Thoracic aorta (tissue), 2 donors: ENCODE measurements at regions not wholly inside any gene's neighbourhood (a gene's known extent, or its start where the extent isn't known, plus 50 kb on each side); places are given as distances from the start of the nearest gene placed in this dataset.

Experiments used
- ATAC-seq: fragments of 150-250 bp; one replicate; pipeline ENCODE4 v1.8.0; 2017; ENCODE audit warnings: low read depth; ENCODE audit not compliant: insufficient number of reproducible peaks, low FRiP score
- DNase-seq: peaks from one replicate; pipeline ENCODE4 v3.0.0-alpha.2; 2020; ENCODE audit warnings: low spot score
- H3K27ac ChIP-seq, 2 donors: fragments of 200-600 bp; sonication (generic); 1 replicate in 1 of 2; 2 replicates in 1 of 2; pipeline ENCODE4 v1.5.1; 2016; ENCODE audit warnings: mild to moderate bottlenecking in 2 of 2, moderate library complexity in 2 of 2
- H3K27me3 ChIP-seq: fragments of 200-600 bp; sonication (generic); replicated peaks from 2 replicates; pipeline ENCODE4 v1.6.0; 2016; ENCODE audit warnings: mild to moderate bottlenecking; ENCODE audit not compliant: insufficient read depth
- H3K36me3 ChIP-seq: fragments of 200-600 bp; sonication (generic); one replicate; pipeline ENCODE4 v1.5.1; 2016
- H3K4me1 ChIP-seq, 2 donors: fragments of 200-600 bp; sonication (generic); 1 replicate in 1 of 2; 2 replicates in 1 of 2; pipeline versions ENCODE4 v1.5.1 to v1.6.0; 2016; ENCODE audit warnings: low read depth in 2 of 2, mild to moderate bottlenecking in 1 of 2; ENCODE audit not compliant: control insufficient read depth in 1 of 2
- H3K4me3 ChIP-seq: fragments of 200-600 bp; sonication (generic); 2 replicates; pipeline ENCODE4 v1.5.1; 2016; ENCODE audit warnings: mild to moderate bottlenecking
- H3K9me3 ChIP-seq: fragments of 200-600 bp; sonication (generic); 2 replicates; pipeline ENCODE4 v1.5.1; 2016
- TF ChIP-seq, protein P1 (sequence below): fragments of 200-600 bp; sonication (generic); IDR thresholded peaks from one replicate; pipeline ENCODE4 v1.5.1; 2019; ENCODE audit warnings: antibody characterized with exemption

DNA sequence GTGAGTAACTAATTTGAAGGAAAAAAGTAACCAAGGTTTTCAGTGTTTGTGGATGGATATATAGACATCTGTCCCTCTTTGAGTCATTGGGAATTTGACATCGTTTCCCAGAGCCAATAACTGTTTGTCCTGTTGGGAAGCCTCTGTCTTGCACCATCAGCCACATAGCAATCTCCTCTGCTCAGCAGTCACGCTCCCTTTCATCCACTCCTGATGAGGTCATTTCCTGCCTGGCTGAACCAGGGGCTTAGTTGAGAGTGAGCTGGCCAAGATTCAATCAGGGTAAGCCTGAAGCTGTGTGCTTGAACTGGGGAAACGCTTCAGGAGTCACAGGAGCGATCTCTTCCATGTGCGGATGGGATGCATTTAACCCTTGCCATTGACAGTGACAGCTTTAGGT, 121.5 kb upstream of the FOXQ1 start:
- DNase-seq (no peak), ATAC-seq (no peak)
- H3K4me1 ChIP-seq: no peaks in the 10 kb centered on the region
- no peak overlapping the region for H3K4me3 ChIP-seq
- TF ChIP-seq, protein P1, sequence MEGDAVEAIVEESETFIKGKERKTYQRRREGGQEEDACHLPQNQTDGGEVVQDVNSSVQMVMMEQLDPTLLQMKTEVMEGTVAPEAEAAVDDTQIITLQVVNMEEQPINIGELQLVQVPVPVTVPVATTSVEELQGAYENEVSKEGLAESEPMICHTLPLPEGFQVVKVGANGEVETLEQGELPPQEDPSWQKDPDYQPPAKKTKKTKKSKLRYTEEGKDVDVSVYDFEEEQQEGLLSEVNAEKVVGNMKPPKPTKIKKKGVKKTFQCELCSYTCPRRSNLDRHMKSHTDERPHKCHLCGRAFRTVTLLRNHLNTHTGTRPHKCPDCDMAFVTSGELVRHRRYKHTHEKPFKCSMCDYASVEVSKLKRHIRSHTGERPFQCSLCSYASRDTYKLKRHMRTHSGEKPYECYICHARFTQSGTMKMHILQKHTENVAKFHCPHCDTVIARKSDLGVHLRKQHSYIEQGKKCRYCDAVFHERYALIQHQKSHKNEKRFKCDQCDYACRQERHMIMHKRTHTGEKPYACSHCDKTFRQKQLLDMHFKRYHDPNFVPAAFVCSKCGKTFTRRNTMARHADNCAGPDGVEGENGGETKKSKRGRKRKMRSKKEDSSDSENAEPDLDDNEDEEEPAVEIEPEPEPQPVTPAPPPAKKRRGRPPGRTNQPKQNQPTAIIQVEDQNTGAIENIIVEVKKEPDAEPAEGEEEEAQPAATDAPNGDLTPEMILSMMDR: no peak
- H3K36me3 ChIP-seq: no peaks in the 10 kb centered on the region
- H3K27ac ChIP-seq: no peak overlapping the region
- peaks cover 5% of the 10 kb centered on the region for H3K9me3 ChIP-seq
- H3K27me3 ChIP-seq: no peaks in the 10 kb centered on the region

DNA sequence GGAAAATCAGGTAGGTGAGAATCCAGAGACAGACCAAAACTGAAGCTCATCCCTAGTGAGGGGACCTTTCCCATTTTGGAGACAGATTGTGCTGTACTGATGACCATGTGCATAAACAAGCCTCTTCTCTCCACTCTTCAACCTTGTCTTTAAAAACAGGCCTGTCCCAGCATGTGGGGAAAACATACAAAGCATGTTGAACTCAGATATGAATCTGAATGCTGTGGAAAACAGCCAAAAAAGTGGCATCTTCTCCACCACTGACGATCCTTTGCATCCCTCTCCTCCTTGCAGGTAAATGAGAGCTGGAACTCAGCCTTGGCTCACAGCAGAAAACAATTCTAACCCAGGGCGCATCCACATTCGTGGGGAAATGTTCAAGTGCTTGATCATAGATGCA, 123.7 kb upstream of the FOXQ1 start:
- no peaks in the 10 kb centered on the region for H3K27me3 ChIP-seq
- no peak overlapping the region for H3K4me3 ChIP-seq
- H3K36me3 ChIP-seq: no peaks in the 10 kb centered on the region
- TF ChIP-seq, protein P1: no peak
- ATAC-seq: no peak
- H3K27ac ChIP-seq: no peak overlapping the region
- H3K4me1 ChIP-seq: no peaks in the 10 kb centered on the region
- H3K9me3 ChIP-seq: no peaks in the 10 kb centered on the region
- DNase-seq: no peak

DNA sequence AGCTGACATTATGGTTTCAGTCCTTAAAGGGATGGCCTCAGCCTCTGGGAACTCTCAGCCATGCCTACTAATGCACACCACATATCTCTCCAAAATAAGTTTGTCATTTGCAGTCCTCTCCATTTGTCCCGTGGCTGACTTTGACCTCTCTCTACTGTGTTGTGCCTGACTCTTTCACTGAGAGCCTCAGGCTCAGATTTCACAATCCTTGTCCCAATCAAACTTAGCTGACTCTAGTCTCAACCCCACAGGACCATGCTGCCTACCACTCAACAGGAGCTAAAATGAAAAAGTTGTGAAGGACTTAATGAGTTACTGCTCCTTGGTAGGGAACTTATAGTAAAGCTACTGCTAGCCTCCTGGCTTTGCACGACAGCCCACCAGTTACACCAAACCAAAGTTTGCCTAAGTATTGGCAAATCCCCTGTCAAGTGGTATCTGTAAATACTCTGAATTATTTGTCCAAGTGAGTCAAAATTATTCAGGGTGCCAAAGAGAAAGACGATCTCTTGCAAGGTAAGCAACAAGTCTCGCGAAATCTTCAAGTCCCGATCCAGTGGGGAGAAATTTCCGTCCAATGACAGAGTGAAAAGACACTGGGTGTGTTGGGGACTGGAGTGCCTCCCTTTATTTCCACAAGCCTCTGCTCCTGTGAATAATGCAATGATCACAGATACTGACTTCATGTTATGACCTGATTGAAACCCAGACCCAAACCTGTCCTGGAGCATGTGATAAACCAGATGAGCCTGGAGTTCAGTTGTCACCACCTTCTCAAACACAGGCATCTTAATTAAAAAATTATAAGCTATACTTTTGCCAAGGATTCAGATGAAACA, 124.4 kb upstream of the FOXQ1 start:
- no peak for DNase-seq

DNA sequence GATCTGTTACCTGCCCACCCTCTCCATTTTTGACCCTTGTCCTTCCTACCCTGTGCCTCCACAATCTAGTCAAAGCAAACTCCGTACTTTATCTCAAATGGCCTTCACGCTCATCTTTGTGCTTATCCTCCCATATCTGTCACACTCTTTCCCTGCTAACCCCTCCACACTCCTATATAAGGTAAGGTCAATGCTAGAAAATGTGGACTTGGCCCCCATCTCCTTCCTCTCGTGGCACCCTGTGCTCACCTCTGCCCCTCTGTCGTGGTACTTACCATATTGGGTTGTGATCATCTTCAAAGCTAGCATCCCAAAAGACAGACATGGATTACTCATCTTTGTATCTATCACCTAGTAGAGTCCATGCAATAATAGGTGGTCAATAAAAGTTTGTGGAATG, 127.6 kb upstream of the FOXQ1 start:
- TF ChIP-seq, protein P1: no peak
- Histone ChIP-seq H3K27me3 (no peaks in the 10 kb centered on the region), H3K4me1 (no peaks in the 10 kb centered on the region), H3K9me3 (no peaks in the 10 kb centered on the region), H3K27ac (no peak overlapping the region), H3K4me3 (no peak overlapping the region), H3K36me3 (no peaks in the 10 kb centered on the region)
- ATAC-seq (no peak), DNase-seq (no peak)

More for the DNA sequence above, 124.4 kb upstream of the FOXQ1 start:
- Histone ChIP-seq H3K27me3 (no peaks in the 10 kb centered on the region), H3K36me3 (no peaks in the 10 kb centered on the region), H3K27ac (no peak overlapping the region), H3K4me1 (no peaks in the 10 kb centered on the region), H3K9me3 (no peaks in the 10 kb centered on the region), H3K4me3 (no peak overlapping the region)
- no peak for ATAC-seq
- TF ChIP-seq, protein P1: no peak

DNA sequence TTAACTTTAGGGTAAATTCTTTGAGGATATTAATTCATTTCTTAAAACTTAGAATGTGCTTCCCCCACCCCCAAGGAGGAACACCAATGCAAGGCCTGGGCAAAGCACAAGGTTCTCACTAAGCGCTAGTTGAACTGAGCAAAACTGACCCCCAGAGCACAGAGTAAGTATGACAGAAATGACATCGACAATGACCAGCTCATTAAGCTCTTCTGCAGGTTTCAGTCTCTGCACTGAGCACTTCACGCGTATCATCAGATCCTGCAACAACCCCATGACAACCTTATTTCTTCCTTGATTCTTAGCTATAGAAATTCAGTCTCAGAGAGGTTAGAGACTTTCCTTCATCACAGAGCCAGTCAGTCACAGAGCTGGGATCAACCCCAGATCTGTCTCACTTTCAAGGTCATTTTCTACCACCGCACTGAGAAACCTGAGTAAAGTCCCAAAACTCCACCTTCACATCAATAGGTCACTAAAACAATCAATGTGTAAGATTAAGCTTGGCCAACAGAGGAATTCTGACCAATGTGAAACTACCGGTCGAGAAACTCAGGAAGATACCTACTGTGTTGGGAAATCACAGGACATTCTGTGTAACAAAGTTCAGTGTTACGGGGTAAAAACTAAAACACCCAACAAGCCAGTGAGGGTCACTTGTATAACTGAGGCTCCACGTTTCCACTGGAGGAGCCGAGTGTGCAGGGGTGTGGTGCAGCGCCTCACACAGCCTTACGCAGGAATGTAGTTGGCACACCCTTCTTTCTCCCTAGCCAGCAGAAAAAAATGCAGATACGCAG, 129.0 kb upstream of the FOXQ1 start:
- no peak overlapping the region for H3K27ac ChIP-seq
- no peaks in the 10 kb centered on the region for H3K9me3 ChIP-seq
- H3K4me3 ChIP-seq: no peak overlapping the region
- no peaks in the 10 kb centered on the region for H3K36me3 ChIP-seq
- no peaks in the 10 kb centered on the region for H3K4me1 ChIP-seq
- ATAC-seq: no peak
- TF ChIP-seq, protein P1: no peak
- no peaks in the 10 kb centered on the region for H3K27me3 ChIP-seq
- no peak for DNase-seq
